Osteocyte (in vitro differentiated cells): ENCODE measurements at regions not wholly inside any gene's neighbourhood (a gene's known extent, or its start where the extent isn't known, plus 50 kb on each side); places are given as distances from the start of the nearest gene placed in this dataset.

Source experiments
- DNase-seq: peaks from one replicate; pipeline ENCODE4 v3.0.0; 2021; ENCODE audit warnings: mixed read lengths; ENCODE audit not compliant: unreplicated experiment; ENCODE audit errors: extremely low spot score
- H3K27ac Mint-ChIP-seq: one replicate; pipeline ENCODE4 v1.8.0; 2021; ENCODE audit warnings: mild to moderate bottlenecking, mixed read lengths; ENCODE audit not compliant: unreplicated experiment
- H3K27me3 Mint-ChIP-seq: one replicate; pipeline ENCODE4 v1.8.0; 2021; ENCODE audit warnings: mixed read lengths; ENCODE audit not compliant: unreplicated experiment
- H3K36me3 Mint-ChIP-seq: one replicate; pipeline ENCODE4 v1.8.0; 2021; ENCODE audit warnings: mixed read lengths; ENCODE audit not compliant: unreplicated experiment
- H3K4me1 Mint-ChIP-seq: one replicate; pipeline ENCODE4 v1.8.0; 2021; ENCODE audit warnings: mixed read lengths; ENCODE audit not compliant: unreplicated experiment
- H3K4me3 Mint-ChIP-seq: one replicate; pipeline ENCODE4 v1.8.0; 2021; ENCODE audit warnings: mild to moderate bottlenecking, moderate library complexity, mixed read lengths; ENCODE audit not compliant: unreplicated experiment
- H3K9me3 Mint-ChIP-seq: one replicate; pipeline ENCODE4 v1.8.0; 2021; ENCODE audit warnings: mixed read lengths; ENCODE audit not compliant: unreplicated experiment
- TF ChIP-seq, protein P1 (sequence below): fragments of 200-600 bp; sonication (generic); IDR thresholded peaks from 2 replicates; pipeline ENCODE4 v1.5.0; 2021; ENCODE audit warnings: antibody characterized with exemption, mild to moderate bottlenecking, moderate library complexity

DNA sequence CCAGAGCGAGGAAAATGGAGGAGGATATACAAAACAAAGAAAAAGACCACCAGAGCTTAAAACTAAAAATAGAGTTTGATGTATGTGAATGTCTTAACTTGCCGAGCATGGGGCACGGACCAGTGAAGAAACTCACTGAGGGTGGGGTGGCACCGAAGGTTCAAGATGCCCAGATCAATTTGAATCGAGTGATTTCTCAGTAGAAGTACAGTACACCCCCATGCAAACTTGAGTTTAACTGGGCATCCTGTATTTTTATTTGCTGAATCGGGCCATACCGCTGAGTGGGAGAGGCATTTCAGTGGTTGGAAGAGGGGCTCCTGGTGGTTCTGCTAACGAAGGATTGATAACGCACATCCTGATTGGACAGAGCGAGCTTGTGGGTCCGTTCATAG, 81.7 kb downstream of the ANKRD60 start:
- Mint-ChIP-seq H3K36me3 (no peaks in the 10 kb centered on the region), H3K9me3 (no peaks in the 10 kb centered on the region), H3K27me3 (peaks cover 56% of the 10 kb centered on the region), H3K27ac (no peak overlapping the region), H3K4me3 (no peak overlapping the region), H3K4me1 (no peaks in the 10 kb centered on the region)
- DNase-seq = no peak
- TF ChIP-seq, protein P1, sequence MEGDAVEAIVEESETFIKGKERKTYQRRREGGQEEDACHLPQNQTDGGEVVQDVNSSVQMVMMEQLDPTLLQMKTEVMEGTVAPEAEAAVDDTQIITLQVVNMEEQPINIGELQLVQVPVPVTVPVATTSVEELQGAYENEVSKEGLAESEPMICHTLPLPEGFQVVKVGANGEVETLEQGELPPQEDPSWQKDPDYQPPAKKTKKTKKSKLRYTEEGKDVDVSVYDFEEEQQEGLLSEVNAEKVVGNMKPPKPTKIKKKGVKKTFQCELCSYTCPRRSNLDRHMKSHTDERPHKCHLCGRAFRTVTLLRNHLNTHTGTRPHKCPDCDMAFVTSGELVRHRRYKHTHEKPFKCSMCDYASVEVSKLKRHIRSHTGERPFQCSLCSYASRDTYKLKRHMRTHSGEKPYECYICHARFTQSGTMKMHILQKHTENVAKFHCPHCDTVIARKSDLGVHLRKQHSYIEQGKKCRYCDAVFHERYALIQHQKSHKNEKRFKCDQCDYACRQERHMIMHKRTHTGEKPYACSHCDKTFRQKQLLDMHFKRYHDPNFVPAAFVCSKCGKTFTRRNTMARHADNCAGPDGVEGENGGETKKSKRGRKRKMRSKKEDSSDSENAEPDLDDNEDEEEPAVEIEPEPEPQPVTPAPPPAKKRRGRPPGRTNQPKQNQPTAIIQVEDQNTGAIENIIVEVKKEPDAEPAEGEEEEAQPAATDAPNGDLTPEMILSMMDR = no peak

DNA sequence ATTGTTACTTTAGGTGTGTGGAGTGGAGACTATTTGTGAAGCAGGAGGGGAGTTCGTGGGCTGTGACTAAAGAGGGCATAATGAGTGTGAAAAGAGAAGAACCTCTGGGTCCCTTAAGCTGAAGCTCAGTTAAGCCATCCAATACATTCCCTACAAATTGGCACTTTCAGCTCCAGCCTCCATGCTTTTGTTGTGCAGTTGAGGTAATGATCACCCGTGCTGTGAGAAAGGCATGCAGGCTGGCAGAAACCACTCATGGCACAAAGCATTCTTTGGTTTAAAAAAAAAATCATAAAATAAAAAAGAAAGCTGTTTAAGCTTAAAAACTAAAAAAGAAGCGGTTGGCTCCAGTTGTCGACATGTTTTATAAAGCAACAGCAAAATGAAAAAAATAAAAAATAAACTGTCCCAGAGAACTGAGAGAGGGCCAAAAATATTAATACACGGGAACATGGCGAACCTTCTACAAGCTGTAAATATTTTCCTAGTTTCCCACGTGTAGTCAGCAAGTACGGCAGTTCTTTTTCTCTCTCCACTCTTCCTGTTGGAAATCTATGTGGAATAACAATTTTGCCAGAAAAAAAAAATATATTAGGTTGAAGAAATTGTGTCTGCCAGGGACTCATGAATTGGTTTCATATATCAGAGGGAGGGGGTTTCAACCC, 82.2 kb downstream of the ANKRD60 start:
- Mint-ChIP-seq H3K27ac (no peak overlapping the region), H3K27me3 (peaks cover 61% of the 10 kb centered on the region), H3K9me3 (no peaks in the 10 kb centered on the region), H3K4me1 (no peaks in the 10 kb centered on the region), H3K36me3 (no peaks in the 10 kb centered on the region), H3K4me3 (no peak overlapping the region)
- no peak for DNase-seq
- TF ChIP-seq, protein P1 = no peak

DNA sequence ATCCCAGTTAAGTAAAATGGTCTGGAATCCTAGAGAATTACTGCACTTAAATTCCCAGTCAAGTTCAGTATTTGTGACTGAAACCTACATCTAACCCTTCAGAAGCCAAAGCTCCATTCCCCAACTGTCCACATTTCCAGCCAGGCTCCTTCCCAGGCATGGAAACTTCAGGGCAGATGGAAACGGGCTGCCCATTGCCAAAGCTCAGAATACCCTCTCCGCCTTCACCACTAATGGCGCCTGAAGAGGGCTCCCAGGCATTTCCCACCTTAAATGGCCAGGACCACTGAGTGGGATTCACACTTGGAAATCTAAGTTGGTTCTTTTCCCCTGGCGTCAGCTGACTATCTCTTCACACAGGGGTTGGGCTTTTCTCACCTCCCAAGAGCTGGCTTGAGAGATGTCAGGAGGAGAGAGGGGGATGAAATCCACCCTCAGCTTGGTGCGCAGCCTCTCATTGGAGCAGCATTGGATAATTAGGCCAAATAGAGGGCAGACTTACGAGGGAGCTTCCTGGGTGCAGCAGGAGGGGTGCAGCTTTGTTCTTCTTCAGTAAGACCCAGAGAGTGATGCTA, 82.9 kb downstream of the ANKRD60 start:
- Mint-ChIP-seq H3K27ac (no peak overlapping the region), H3K9me3 (peaks cover 2% of the 10 kb centered on the region), H3K36me3 (no peaks in the 10 kb centered on the region), H3K4me1 (no peaks in the 10 kb centered on the region), H3K27me3 (peaks cover 63% of the 10 kb centered on the region), H3K4me3 (no peak overlapping the region)
- TF ChIP-seq, protein P1 = no peak
- no peak for DNase-seq

DNA sequence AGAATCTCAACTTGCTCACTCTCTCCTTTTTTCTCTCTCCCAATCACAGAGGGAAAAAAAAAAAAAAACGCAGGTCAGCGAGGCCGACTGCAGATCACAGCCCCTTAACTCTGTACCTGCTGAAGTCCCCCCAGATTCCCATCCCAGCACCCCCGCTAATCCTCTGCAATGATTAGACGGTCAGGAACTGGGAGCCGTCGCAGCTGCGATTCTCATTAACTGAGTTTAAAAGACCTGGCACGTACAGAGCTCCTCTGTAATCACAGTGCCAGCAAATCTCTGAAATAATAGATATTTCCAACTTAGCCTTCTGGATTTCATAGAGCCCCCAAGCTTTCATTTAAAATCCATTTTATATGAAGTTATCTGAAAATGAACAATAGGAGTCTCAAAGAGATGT, 84.4 kb downstream of the ANKRD60 start:
- Mint-ChIP-seq H3K27me3 (peaks cover 66% of the 10 kb centered on the region), H3K27ac (no peak overlapping the region), H3K4me1 (no peaks in the 10 kb centered on the region), H3K36me3 (no peaks in the 10 kb centered on the region), H3K9me3 (peaks cover 4% of the 10 kb centered on the region), H3K4me3 (no peak overlapping the region)
- TF ChIP-seq, protein P1 = no peak
- DNase-seq = no peak

DNA sequence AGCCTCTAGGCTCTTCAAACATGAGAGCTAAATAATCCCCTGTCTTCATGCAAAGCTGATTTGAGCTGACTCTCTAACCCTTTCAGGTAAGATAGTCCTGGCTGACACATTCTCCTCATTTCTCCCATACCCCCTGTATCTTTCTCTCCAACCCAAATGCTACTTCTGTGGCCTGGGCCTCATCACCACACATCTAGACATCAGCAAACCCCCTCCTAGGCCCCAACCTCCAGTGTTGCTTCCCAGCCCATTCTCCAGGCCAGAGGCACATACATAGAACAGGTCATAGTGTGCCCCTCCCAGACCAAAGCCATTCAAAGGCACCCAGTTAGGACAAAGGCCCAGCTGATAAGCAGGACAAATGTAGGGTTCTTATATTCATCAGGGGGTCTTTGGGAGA, 84.9 kb downstream of the ANKRD60 start:
- no peak overlapping the region for H3K27ac Mint-ChIP-seq
- peaks cover 4% of the 10 kb centered on the region for H3K9me3 Mint-ChIP-seq
- TF ChIP-seq, protein P1 = no peak
- no peak overlapping the region for H3K4me3 Mint-ChIP-seq
- DNase-seq = peak; percentile 53
- H3K27me3 Mint-ChIP-seq = peaks cover 66% of the 10 kb centered on the region
- H3K36me3 Mint-ChIP-seq = no peaks in the 10 kb centered on the region
- H3K4me1 Mint-ChIP-seq = no peaks in the 10 kb centered on the region
